BE2C (cell line): ENCODE measurements at regions not wholly inside any gene's neighbourhood (a gene's known extent, or its start where the extent isn't known, plus 50 kb on each side); places are given as distances from the start of the nearest gene placed in this dataset.

Experiments used
- DNase-seq: peaks from one replicate; pipeline ENCODE4 v3.0.0-alpha.2; 2020
- H3K27me3 ChIP-seq: fragments of 250-450 bp; sonication (Bioruptor Pico); 2 replicates; pipeline ENCODE4 v1.5.1; 2020; ENCODE audit warnings: mild to moderate bottlenecking
- H3K36me3 ChIP-seq: fragments of 250-450 bp; sonication (Bioruptor Pico); 2 replicates; pipeline ENCODE4 v1.5.1; 2020; ENCODE audit warnings: mild to moderate bottlenecking
- H3K4me1 ChIP-seq: fragments of 250-450 bp; sonication (Bioruptor Pico); 2 replicates; pipeline ENCODE4 v1.5.1; 2020
- H3K4me3 ChIP-seq: 2 replicates; pipeline ENCODE4 v1.5.1; 2011; ENCODE audit warnings: low read depth, low read length
- H3K9me3 ChIP-seq: fragments of 250-450 bp; sonication (Bioruptor Pico); 2 replicates; pipeline ENCODE4 v1.5.1; 2020
- CTCF ChIP-seq: IDR thresholded peaks from 2 replicates; pipeline ENCODE4 v1.5.1; 2012; ENCODE audit warnings: mild to moderate bottlenecking, low read depth, low read length

DNA sequence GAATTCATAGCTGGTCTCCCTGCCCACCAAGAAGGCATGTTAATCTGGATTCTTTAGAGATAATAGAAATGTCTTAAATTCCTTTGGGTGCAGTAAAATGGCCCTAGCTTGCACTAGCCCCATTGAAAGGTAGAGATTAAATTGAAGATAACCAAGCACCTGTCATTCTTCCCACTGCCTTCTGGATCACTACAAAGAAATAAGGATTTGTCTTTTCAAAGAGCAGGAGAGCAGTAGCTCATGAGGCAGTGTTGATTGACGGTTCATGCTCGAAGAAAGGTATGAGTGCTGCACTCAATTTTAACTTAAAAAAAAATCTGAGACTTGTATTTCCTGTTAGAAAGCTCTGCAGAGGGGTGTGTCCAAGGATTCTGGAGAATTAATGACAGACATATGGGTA is 74.9 kb upstream of the F3 start:
- H3K27me3 ChIP-seq: no peaks in the 10 kb centered on the region
- H3K36me3 ChIP-seq: no peaks in the 10 kb centered on the region
- no peaks in the 10 kb centered on the region for H3K4me1 ChIP-seq
- no peak overlapping the region for H3K4me3 ChIP-seq
- no peaks in the 10 kb centered on the region for H3K9me3 ChIP-seq
- TF ChIP-seq CTCF: no peak
- DNase-seq: no peak

DNA sequence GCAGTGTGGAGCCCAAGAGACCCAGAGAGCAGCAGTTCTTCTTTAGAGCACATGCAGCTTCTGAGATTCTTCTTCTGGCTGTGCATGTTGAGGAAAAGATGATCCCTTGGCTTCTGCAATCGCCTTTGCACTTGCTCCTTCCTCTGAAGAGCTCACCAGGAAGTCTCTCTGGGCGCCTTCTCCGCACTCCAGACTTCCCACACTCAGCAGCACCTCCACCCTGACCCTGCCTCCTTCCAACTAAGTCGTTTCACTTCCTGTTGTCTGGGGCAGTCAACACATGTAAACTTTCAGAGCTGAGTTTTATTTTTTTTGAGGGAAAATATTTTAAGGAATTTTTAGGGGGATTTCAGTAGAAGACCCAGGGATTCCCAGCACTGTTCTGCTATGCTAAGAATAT is 73.4 kb upstream of the F3 start:
- TF ChIP-seq CTCF: no peak
- no peak for DNase-seq
- no peaks in the 10 kb centered on the region for H3K9me3 ChIP-seq
- no peaks in the 10 kb centered on the region for H3K27me3 ChIP-seq
- no peak overlapping the region for H3K4me3 ChIP-seq
- no peaks in the 10 kb centered on the region for H3K36me3 ChIP-seq
- H3K4me1 ChIP-seq: no peaks in the 10 kb centered on the region

- Histone ChIP-seq H3K4me3 (no peak overlapping the region), H3K4me1 (no peaks in the 10 kb centered on the region), H3K9me3 (no peaks in the 10 kb centered on the region), H3K27me3 (no peaks in the 10 kb centered on the region), H3K36me3 (no peaks in the 10 kb centered on the region)
- no peak for DNase-seq
- no peak for TF ChIP-seq CTCF
These were observed 72.7 kb upstream of the F3 start for GRCh38 chr1:94614168-94614815.

- no peak for DNase-seq
- no peaks in the 10 kb centered on the region for H3K27me3 ChIP-seq
- TF ChIP-seq CTCF: no peak
- H3K36me3 ChIP-seq: no peaks in the 10 kb centered on the region
- H3K9me3 ChIP-seq: no peaks in the 10 kb centered on the region
- no peaks in the 10 kb centered on the region for H3K4me1 ChIP-seq
- H3K4me3 ChIP-seq: no peak overlapping the region
These were observed 71.1 kb upstream of the F3 start for GRCh38 chr1:94612525-94613204.

DNA sequence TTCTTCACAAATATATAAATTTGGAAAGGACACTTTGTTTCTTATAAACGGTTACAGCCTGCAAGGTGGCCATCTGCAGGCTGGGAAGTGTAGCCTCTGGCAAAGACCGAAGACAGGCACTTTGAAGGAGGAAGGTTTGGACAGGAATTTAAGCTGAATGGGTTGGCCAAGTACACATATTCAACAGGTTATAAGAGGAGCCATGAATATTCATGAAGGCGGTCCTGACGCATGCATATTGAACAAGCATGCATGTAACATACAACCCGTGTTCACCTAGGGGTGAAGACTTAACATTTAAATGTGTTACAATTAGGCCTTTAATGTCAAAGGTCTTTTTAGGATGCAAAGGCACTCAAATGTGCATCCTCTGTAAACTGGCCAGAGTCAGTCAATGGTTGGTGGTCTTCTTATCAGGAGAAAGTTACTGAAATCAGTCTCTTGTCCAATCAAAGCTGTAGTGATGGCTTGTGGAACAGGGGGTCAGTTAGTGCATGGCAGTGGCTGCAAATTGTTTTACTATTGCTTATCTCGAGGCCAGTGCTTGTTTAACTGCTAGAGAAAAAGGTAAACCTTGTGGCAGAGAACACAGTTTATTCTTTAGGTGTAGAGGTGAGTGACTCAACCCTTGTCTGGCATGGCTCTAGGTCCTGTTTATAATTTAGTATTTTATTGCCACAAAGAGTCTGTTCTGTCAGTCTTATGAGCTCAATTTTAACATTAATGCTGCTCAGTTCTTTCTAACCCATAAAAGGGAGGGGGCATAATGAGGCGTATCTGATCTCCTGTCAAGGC is 70.3 kb upstream of the F3 start:
- Histone ChIP-seq H3K4me1 (no peaks in the 10 kb centered on the region), H3K4me3 (no peak overlapping the region)

More for the DNA sequence above, 70.3 kb upstream of the F3 start:
- no peak for DNase-seq
- no peaks in the 10 kb centered on the region for H3K9me3 ChIP-seq
- no peaks in the 10 kb centered on the region for H3K36me3 ChIP-seq
- TF ChIP-seq CTCF: no peak
- H3K27me3 ChIP-seq: no peaks in the 10 kb centered on the region
